WERI-Rb-1 (cell line): ENCODE measurements at regions not wholly inside any gene's neighbourhood (a gene's known extent, or its start where the extent isn't known, plus 50 kb on each side); places are given as distances from the start of the nearest gene placed in this dataset.

Experiments used
- DNase-seq: peaks from one replicate; pipeline ENCODE4 v3.0.0-alpha.2; 2020
- H3K27ac ChIP-seq: fragments of 250-450 bp; sonication (Bioruptor Pico); 2 replicates; pipeline ENCODE4 v1.5.1; 2020; ENCODE audit warnings: mild to moderate bottlenecking, moderate library complexity
- H3K27me3 ChIP-seq: fragments of 250-450 bp; sonication (Bioruptor Pico); 2 replicates; pipeline ENCODE4 v1.5.1; 2021; ENCODE audit warnings: mild to moderate bottlenecking, low read depth, moderate library complexity; ENCODE audit not compliant: insufficient read depth, severe bottlenecking
- H3K36me3 ChIP-seq: fragments of 250-450 bp; sonication (Bioruptor Pico); 2 replicates; pipeline ENCODE4 v1.5.1; 2020; ENCODE audit warnings: mild to moderate bottlenecking, moderate library complexity
- H3K4me3 ChIP-seq: 2 replicates; pipeline ENCODE4 v1.5.1; 2011; ENCODE audit warnings: low read depth, mild to moderate bottlenecking, control low read depth, low read length
- H3K9me3 ChIP-seq: fragments of 250-450 bp; sonication (Bioruptor Pico); 2 replicates; pipeline ENCODE4 v1.5.1; 2021; ENCODE audit warnings: mild to moderate bottlenecking, moderate library complexity; ENCODE audit not compliant: severe bottlenecking
- TF ChIP-seq, protein P1 (sequence below): IDR thresholded peaks from 2 replicates; pipeline ENCODE4 v1.5.1; 2011; ENCODE audit warnings: low read depth, mild to moderate bottlenecking, control low read depth, inconsistent platforms, low read length

DNA sequence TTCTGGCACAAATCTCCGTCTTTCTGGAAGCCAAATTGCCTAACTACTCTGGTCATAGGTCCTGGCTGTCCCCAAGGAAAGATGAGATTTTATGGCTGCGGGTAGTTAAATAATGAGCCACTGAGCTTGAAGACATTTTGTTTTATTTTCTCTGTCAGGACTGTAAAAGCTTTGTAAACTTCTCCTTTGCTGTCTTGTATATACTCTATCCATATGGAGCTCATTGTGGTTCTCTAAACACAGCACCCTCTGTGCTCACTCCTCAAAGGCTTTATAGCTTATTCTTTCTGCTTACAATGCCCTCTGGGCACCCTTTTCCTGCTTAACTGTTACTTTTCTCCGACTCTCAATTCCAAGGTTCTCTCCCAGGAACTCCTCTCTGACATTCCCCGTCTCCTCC, 209.1 kb downstream of the CMPK2 start:
- H3K9me3 ChIP-seq = no peaks in the 10 kb centered on the region
- no peaks in the 10 kb centered on the region for H3K27me3 ChIP-seq
- TF ChIP-seq, protein P1, sequence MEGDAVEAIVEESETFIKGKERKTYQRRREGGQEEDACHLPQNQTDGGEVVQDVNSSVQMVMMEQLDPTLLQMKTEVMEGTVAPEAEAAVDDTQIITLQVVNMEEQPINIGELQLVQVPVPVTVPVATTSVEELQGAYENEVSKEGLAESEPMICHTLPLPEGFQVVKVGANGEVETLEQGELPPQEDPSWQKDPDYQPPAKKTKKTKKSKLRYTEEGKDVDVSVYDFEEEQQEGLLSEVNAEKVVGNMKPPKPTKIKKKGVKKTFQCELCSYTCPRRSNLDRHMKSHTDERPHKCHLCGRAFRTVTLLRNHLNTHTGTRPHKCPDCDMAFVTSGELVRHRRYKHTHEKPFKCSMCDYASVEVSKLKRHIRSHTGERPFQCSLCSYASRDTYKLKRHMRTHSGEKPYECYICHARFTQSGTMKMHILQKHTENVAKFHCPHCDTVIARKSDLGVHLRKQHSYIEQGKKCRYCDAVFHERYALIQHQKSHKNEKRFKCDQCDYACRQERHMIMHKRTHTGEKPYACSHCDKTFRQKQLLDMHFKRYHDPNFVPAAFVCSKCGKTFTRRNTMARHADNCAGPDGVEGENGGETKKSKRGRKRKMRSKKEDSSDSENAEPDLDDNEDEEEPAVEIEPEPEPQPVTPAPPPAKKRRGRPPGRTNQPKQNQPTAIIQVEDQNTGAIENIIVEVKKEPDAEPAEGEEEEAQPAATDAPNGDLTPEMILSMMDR = no peak
- no peaks in the 10 kb centered on the region for H3K36me3 ChIP-seq
- no peak overlapping the region for H3K27ac ChIP-seq
- DNase-seq = no peak
- H3K4me3 ChIP-seq = no peak overlapping the region

DNA sequence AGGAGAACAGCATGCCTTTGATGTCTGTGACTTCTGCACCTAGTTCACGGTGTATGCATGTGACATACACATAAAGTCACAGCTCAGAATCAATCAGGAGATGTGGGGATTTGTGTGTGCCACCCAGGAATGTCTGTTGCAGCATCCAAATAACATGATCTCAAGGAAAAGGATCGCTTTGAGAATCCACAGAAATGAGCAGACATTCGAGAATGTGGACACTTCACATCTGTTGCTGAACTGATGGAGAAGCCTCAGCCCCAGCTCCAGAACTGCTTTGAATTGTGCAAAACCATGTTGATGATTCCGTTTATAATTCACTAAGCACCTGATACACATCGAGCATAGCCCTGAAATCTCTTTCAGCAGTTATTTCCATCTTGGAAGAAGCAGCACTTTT, 208.6 kb downstream of the CMPK2 start:
- H3K27me3 ChIP-seq = no peaks in the 10 kb centered on the region
- H3K36me3 ChIP-seq = no peaks in the 10 kb centered on the region
- H3K27ac ChIP-seq = no peak overlapping the region
- H3K4me3 ChIP-seq = no peak overlapping the region
- TF ChIP-seq, protein P1 = no peak
- no peaks in the 10 kb centered on the region for H3K9me3 ChIP-seq
- no peak for DNase-seq

DNA sequence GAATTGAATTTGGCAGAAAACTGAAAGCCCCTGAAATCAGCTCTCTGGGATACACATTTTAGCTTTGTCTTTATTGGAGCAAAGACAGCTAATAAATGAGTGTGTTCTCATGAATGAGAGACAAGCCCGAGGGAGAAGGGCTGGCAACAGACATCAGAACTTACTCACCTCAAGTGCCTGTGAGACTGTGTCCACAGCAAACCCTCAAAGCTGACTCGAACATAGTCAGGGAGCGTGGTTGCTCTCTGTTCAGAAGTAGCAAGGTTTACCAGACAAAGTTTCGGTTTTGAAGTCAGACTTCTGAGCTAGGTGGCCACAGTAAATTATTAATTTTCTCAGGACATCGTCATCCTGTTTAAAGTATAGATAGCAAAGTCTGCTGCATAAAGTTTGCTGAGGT, 207.9 kb downstream of the CMPK2 start:
- no peak overlapping the region for H3K4me3 ChIP-seq
- no peak for DNase-seq
- no peaks in the 10 kb centered on the region for H3K27me3 ChIP-seq
- TF ChIP-seq, protein P1 = no peak
- H3K27ac ChIP-seq = no peak overlapping the region
- H3K36me3 ChIP-seq = no peaks in the 10 kb centered on the region
- no peaks in the 10 kb centered on the region for H3K9me3 ChIP-seq

DNA sequence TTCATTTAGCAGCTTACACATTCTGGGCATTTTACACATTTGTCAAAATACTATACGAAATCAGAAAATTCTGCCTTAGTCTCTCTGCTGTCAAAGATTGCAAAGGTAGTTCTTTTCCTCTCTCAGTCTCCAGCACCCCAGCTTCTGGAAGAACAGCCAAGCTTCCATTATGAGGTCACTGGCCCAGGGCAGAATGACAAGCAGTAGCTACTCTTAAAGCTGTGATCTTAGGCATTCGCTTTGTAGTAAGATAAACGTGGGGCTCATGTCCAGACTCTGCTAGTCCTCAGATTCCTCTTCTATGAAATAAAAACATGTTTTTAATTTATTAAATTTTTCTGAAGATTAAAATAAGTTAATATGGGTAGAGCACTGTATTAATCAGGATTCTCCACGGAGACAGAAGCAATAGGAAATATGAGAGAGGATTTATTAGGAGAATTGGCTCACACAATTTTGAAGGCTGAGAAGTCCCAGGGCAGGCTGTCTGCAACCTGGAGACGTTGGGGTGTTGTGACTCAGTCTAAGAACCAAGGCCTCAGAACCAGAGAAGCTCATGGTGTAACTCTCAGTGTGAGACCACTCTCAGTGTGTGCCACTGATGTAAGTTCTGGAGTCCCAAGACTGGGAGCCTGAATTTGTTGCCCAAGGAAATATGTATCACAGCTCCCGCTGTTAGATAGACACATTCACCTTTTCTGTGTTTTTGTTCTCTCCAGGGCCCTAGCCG, 201.2 kb downstream of the CMPK2 start:
- DNase-seq = no peak
- Histone ChIP-seq H3K4me3 (no peak overlapping the region), H3K9me3 (no peaks in the 10 kb centered on the region), H3K27me3 (no peaks in the 10 kb centered on the region), H3K27ac (no peak overlapping the region), H3K36me3 (no peaks in the 10 kb centered on the region)
- TF ChIP-seq, protein P1 = no peak

DNA sequence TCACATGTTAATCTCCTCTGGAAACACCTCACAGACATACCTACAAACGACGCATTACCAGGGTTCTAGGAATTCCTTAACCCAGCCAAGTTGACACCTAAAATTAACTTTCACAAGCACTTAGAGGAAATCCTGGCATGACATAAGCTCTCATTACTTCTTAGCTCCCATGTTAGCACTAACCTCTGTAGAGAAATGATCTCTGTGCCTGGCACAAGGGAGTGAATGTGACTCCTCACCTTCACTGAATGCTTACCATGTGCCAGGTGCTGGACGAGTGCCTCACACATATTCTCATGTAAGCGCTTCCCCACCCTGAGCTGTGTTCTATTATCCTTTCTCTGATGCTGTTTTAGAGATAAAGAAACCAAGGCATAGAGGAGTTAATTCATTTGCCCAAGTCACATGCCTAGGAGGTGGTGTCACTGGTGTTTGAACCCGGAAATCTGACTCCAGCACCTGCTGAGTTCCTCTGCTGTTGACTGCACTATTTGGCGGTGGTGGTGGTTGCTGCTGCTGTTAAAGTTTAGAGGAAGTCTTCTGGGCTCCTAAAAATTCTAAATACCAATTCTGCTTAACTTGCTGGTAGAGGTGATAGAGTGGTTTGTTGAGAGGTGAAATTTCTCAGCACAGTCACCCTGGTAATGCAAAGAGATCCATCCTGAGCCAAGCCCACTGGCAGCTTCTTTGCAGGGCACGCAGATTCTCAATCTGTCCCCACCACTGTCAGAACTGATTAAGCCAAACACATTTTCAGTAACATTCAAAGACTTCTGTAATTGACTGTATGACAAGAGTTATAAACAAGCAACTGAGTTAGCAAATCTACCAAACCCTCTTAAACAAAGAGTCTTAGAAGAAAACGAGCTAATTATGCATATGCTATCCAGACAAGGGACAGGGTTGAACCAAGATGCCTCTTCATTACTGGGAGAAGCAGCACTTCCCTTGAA, 200.3 kb downstream of the CMPK2 start:
- no peak overlapping the region for H3K27ac ChIP-seq
- DNase-seq = no peak
- TF ChIP-seq, protein P1 = no peak
- no peaks in the 10 kb centered on the region for H3K36me3 ChIP-seq
- peaks cover under 1% of the 10 kb centered on the region for H3K9me3 ChIP-seq
- H3K27me3 ChIP-seq = no peaks in the 10 kb centered on the region
- H3K4me3 ChIP-seq = no peak overlapping the region
